ENCODE measurements at regions not wholly inside any gene's neighbourhood (a gene's known extent, or its start where the extent isn't known, plus 50 kb on each side); places are given as distances from the start of the nearest gene placed in this dataset.

- Histone ChIP-seq H3K27ac (no peak overlapping the region), H3K4me3 (no peak overlapping the region), H3K27me3 (peaks cover 0 to 3% (median 0%) of the 10 kb centered on the region in 3 donors), H3K4me1 (no peaks in the 10 kb centered on the region), H3K36me3 (no peaks in the 10 kb centered on the region), H3K9me3 (no peaks in the 10 kb centered on the region)
- DNase-seq: no peak
- in situ Hi-C loops (cut with MboI; ENCODE audit: low sequenced_read_pairs in 4 of 4) (loop anchor here in 3 of 4 donors (10.0 to 25.0 kb wide), 3 partner anchors 848 to 1123 kb away; no protein-coding TSS in a partner anchor), intact Hi-C loops (cut with DNase I; ENCODE audit: low total_unique reads) (no loop called here)
- TF ChIP-seq POLR2A (IDR thresholded peaks at IDR 0.05): no peak
- TF ChIP-seq CTCF (IDR thresholded peaks at IDR 0.05 in 4 of 5, conservative IDR thresholded peaks at IDR 0.05 in 1 of 5): no peak
- ATAC-seq: no peak
Measured at GRCh38 chr3:71964170-71964569, 179.2 kb upstream of the PROK2 start.

GRCh38 chr3:71962561-71963240, 177.8 kb upstream of the PROK2 start:
- Histone ChIP-seq H3K27ac (no peak overlapping the region), H3K9me3 (no peaks in the 10 kb centered on the region), H3K27me3 (no peaks in the 10 kb centered on the region), H3K4me3 (no peak overlapping the region), H3K36me3 (no peaks in the 10 kb centered on the region), H3K4me1 (no peaks in the 10 kb centered on the region)
- intact Hi-C loops (cut with DNase I; ENCODE audit: low total_unique reads): no loop called here
- TF ChIP-seq POLR2A (IDR thresholded peaks at IDR 0.05): no peak
- no peak for TF ChIP-seq CTCF (IDR thresholded peaks at IDR 0.05 in 4 of 5, conservative IDR thresholded peaks at IDR 0.05 in 1 of 5)
- DNase-seq (no peak), ATAC-seq (no peak)
- in situ Hi-C loops (cut with MboI; ENCODE audit: low sequenced_read_pairs in 4 of 4): loop anchor here in 3 of 4 donors (10.0 to 25.0 kb wide), 3 partner anchors 850 to 1125 kb away; no protein-coding TSS in a partner anchor

GRCh38 chr3:71961891-71962290, 176.9 kb upstream of the PROK2 start:
- H3K4me3 ChIP-seq: no peak overlapping the region
- no peak for DNase-seq
- H3K27ac ChIP-seq: no peak overlapping the region
- no peaks in the 10 kb centered on the region for H3K4me1 ChIP-seq
- no peaks in the 10 kb centered on the region for H3K36me3 ChIP-seq
- H3K27me3 ChIP-seq: no peaks in the 10 kb centered on the region
- ATAC-seq: no peak
- intact Hi-C loops (cut with DNase I; ENCODE audit: low total_unique reads) (no loop called here), in situ Hi-C loops (cut with MboI; ENCODE audit: low sequenced_read_pairs in 4 of 4) (loop anchor here in 3 of 4 donors (10.0 to 25.0 kb wide), 3 partner anchors 850 to 1125 kb away; no protein-coding TSS in a partner anchor)
- no peak for TF ChIP-seq CTCF (IDR thresholded peaks at IDR 0.05 in 4 of 5, conservative IDR thresholded peaks at IDR 0.05 in 1 of 5)
- no peak for TF ChIP-seq POLR2A (IDR thresholded peaks at IDR 0.05)
- no peaks in the 10 kb centered on the region for H3K9me3 ChIP-seq

GRCh38 chr3:71961378-71961777, 176.4 kb upstream of the PROK2 start:
- Histone ChIP-seq H3K4me3 (no peak overlapping the region), H3K36me3 (no peaks in the 10 kb centered on the region), H3K27ac (no peak overlapping the region), H3K4me1 (no peaks in the 10 kb centered on the region), H3K27me3 (no peaks in the 10 kb centered on the region), H3K9me3 (no peaks in the 10 kb centered on the region)
- ATAC-seq: no peak
- intact Hi-C loops (cut with DNase I; ENCODE audit: low total_unique reads): no loop called here
- DNase-seq: no peak
- TF ChIP-seq POLR2A (IDR thresholded peaks at IDR 0.05) (no peak), CTCF (IDR thresholded peaks at IDR 0.05 in 4 of 5, conservative IDR thresholded peaks at IDR 0.05 in 1 of 5) (no peak)
- in situ Hi-C loops (cut with MboI; ENCODE audit: low sequenced_read_pairs in 4 of 4): loop anchor here in 3 of 4 donors (10.0 to 25.0 kb wide), 3 partner anchors 851 to 1126 kb away; no protein-coding TSS in a partner anchor

Data from gastrocnemius medialis (tissue), 4 donors.